Fibroblast of villous mesenchyme (primary cell): ENCODE measurements at regions not wholly inside any gene's neighbourhood (a gene's known extent, or its start where the extent isn't known, plus 50 kb on each side); places are given as distances from the start of the nearest gene placed in this dataset.

Experiments used
- DNase-seq: peaks from one replicate; pipeline ENCODE4 v3.0.0-alpha.2; 2010; ENCODE audit warnings: low read depth
- H3K4me3 ChIP-seq: 2 replicates; pipeline ENCODE4 v1.5.1; 2011; ENCODE audit warnings: low read depth, mild to moderate bottlenecking, low read length
- CTCF ChIP-seq: IDR thresholded peaks from 2 replicates; pipeline ENCODE4 v1.5.1; 2012; ENCODE audit warnings: low read depth, mild to moderate bottlenecking, low read length; ENCODE audit not compliant: insufficient read depth

GRCh38 chr7:113209449-113210203 is 91.3 kb upstream of the SMIM30 start:
- DNase-seq = peak; percentile 2
- H3K4me3 ChIP-seq = no peak overlapping the region
- TF ChIP-seq CTCF = no peak

GRCh38 chr7:113207931-113208330 is 89.6 kb upstream of the SMIM30 start:
- no peak for DNase-seq
- H3K4me3 ChIP-seq = no peak overlapping the region
- no peak for TF ChIP-seq CTCF

GRCh38 chr7:113207441-113207840 is 89.1 kb upstream of the SMIM30 start:
- no peak for TF ChIP-seq CTCF
- DNase-seq = no peak
- H3K4me3 ChIP-seq = no peak overlapping the region

GRCh38 chr7:113204415-113204814 is 86.1 kb upstream of the SMIM30 start:
- no peak for TF ChIP-seq CTCF
- no peak overlapping the region for H3K4me3 ChIP-seq
- DNase-seq = no peak

GRCh38 chr7:113202284-113202683 is 83.9 kb upstream of the SMIM30 start:
- no peak for DNase-seq
- no peak for TF ChIP-seq CTCF
- H3K4me3 ChIP-seq = no peak overlapping the region

- H3K4me3 ChIP-seq = no peak overlapping the region
- TF ChIP-seq CTCF = no peak
- DNase-seq = peak; percentile 11
These were observed 81.9 kb upstream of the SMIM30 start for GRCh38 chr7:113200281-113200680.

GRCh38 chr7:113199841-113200240 is 81.5 kb upstream of the SMIM30 start:
- no peak overlapping the region for H3K4me3 ChIP-seq
- no peak for TF ChIP-seq CTCF
- DNase-seq = peak; percentile 39
